ENCODE measurements at regions not wholly inside any gene's neighbourhood (a gene's known extent, or its start where the extent isn't known, plus 50 kb on each side); places are given as distances from the start of the nearest gene placed in this dataset.

DNA sequence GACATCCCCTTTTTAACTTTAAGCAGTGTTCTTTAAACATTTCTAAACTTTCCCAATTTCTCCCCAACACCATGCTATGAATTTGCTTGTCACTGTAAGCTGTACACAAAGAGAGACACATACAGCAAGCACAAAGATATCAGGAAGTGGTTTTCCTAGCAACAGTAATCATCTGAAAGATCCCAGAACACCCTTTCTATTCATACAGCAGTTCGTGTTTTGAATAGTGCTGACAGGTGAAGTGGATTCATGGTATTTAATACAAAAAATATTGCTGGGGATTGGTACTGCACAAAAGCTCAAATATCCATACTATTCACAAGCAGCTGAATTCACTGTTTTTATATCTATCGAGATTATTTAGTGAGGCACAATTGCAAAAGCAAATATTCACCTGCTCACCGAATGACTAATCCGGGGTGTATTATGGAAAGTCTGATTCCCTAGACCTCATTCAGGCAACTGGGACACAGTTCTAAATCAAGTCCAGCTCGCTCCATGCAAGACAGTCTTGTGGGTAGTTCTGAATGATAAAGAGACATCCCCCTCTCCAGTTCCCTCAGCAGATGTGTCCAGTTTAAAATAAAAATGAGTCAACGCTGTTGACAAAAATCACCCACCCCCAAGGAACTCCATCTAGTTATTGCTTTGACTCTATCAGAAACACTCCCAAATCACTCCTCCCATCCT lies 107.1 kb upstream of the TSHZ2 start:
- DNase-seq = no peak

GRCh38 chr20:52859156-52859876 lies 112.8 kb upstream of the TSHZ2 start:
- peak in 2 of 56 donors; percentile 1 to 2 for DNase-seq

DNA sequence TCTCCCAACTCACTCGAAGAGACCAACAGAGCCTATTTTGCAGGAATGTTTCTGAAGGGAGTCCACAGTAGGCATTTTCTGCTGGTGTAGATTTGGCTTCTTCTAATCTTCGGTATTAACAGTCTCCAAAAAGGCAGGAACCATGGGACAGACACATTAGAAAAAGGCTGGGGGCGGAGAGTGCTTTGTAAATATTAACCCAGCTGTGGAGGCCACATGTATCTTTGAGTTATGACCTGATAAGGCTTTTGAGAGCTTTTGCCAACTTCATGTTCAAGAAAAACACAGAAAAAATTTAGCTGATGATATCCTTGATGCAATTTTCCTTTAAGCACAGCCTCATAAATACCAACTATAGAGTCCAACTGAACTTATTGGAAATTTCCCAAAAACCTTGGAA lies 119.4 kb upstream of the TSHZ2 start:
- no peak for DNase-seq

DNA sequence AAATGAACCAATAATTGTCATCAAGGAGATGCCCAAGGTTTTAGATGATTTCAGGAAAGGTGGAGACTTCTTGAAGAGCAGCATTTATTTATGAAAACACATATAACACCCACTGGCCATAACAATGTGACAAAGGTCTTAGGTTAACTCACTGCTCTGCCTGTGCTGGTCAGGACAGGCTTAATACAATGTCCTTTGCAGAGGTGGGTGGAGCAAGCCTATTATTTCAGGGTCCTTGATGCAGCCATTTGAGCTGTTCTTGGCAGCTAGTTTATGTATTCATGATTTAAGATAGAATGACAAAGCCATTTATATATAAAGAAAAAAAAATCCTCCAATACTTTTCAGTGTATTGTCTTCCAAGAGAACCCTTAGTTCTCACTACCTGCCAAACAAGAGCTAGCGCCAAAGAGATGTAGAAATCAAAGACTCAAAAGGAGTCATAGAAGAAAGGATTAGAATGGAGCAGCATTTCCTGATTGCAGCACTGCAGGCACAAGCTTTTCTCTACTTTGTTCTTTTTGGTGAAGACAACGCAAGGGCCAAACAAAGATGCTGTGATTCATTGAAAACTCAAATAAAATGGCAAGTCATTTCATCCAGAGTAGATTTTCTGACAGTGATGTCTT lies 124.3 kb upstream of the TSHZ2 start:
- DNase-seq = no peak

- DNase-seq = no peak
Observed at GRCh38 chr20:52847029-52847660, 125.0 kb upstream of the TSHZ2 start.

- DNase-seq = no peak
Observed at GRCh38 chr20:52845044-52845443, 127.1 kb upstream of the TSHZ2 start.

GRCh38 chr20:52843425-52843824 lies 128.7 kb upstream of the TSHZ2 start:
- DNase-seq = no peak

- DNase-seq = no peak
Observed at GRCh38 chr20:52841003-52841402, 131.2 kb upstream of the TSHZ2 start.

DNA sequence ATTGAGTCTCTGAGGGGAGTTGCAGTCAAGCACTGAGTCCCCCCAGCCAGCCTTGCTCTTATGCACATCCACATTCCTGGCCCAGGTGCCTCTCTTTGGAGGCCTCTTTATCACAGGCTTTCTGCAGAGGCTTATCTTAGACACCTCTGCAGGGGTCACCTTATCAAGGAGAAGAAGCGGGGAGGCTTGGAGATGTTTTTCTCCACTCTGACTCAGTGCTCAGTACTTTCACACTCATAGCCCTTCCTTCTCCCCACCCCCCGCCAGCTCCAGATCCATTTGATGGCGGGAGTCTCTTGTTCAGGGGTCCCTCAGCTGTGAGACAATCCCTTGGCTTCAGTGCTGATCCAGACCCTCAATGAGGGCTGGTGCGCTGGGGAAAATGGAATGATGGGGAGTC lies 132.1 kb upstream of the TSHZ2 start:
- DNase-seq = no peak

- DNase-seq = no peak
Observed at GRCh38 chr20:52838510-52839241, 133.5 kb upstream of the TSHZ2 start.

DNA sequence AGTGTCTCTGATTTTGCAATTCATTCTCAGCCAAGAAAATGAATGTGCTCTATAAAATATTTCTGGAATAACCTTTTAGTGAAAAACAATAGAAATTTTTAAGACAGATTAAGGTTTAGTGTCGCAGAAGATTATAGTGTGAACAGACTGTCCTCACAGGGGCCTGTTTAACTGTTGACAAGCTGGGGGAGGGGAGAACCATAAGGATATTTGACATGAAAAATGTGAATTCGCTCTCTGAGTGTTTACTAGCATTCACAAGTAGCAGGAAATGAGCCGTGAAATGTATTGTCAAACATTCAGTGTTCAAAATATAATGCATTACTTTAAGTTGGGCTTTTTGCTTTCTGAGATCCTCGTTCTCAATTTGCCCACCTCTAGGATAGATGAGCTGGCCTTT lies 134.8 kb upstream of the TSHZ2 start:
- DNase-seq = no peak

- DNase-seq = no peak
Observed at GRCh38 chr20:52833901-52834300, 138.3 kb upstream of the TSHZ2 start.

- no peak for DNase-seq
Observed at GRCh38 chr20:52832151-52832774, 139.9 kb upstream of the TSHZ2 start.

GRCh38 chr20:52830598-52830997 lies 141.6 kb upstream of the TSHZ2 start:
- no peak for DNase-seq

GRCh38 chr20:52829111-52829510 lies 143.0 kb upstream of the TSHZ2 start:
- DNase-seq = no peak

DNA sequence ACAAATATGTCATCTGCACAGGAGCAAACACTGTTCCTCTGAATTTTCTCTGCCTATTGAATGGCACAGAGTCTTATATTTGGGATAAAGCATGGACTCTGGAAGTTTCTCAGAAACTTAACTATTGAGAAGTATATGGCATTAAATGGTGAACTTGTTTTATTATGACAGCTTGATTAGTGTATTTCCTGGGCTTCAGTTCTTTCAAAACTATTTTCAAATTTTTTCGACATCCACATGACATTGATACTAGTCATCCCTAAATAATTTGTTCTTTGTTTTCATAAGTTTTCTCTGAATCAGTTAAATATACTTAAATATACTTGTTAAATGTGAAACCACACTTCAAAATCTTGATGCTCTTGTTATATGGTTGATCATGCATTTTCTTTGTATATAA lies 144.0 kb upstream of the TSHZ2 start:
- no peak for DNase-seq

DNA sequence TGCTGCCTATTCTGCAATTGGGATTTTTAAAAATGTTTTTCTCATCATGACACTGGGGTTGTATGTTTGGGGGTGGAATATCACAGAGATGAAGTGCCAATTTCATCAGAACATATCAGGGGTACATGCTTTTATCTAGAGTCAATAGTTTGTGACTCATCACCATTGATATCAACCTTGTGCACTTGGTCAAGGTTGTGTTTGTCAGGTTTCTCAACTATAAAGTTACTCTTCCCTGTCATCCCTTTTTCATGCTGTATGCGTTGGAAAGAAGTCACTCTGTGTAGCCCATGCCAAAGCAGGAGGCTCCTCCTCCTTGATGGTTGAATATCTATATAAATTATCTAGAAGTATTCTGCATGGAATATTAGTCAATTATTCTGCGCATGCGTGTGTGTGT lies 145.4 kb upstream of the TSHZ2 start:
- no peak for DNase-seq

- DNase-seq = no peak
Observed at GRCh38 chr20:52826321-52826720, 145.8 kb upstream of the TSHZ2 start.

GRCh38 chr20:52824494-52825216 lies 147.5 kb upstream of the TSHZ2 start:
- no peak for DNase-seq

DNA sequence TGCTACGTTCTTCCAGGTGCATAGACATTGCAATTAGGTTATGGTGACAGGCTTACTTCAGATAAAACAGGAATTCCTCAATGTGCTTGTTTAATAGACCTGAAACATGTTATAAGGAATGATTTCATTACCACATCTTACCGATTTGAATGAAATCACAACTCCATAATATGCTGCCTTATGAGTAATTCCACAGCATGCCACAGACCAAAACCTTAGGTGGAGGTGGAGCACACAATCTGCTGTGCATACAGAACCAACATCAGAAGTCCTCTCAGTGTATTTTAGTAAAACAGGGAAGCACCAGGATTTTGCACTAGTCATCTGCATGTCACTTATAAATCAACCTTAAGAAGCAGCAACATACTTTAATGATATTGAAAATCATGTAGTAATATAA lies 148.9 kb upstream of the TSHZ2 start:
- no peak for DNase-seq
